Large intestine (tissue), 3 donors: ENCODE measurements at regions not wholly inside any gene's neighbourhood (a gene's known extent, or its start where the extent isn't known, plus 50 kb on each side); places are given as distances from the start of the nearest gene placed in this dataset.
A peak's percentile ranks its signal among the peaks of the same experiment; 100 is the strongest.

Experiments used
- DNase-seq, 2 donors: peaks; one replicate each; pipeline versions ENCODE4 v3.0.0 to v3.0.0-alpha.2; 2013
- H3K27ac ChIP-seq: one replicate; pipeline ENCODE4 v1.5.1; 2013; ENCODE audit warnings: low read length
- H3K27me3 ChIP-seq: 2 replicates; pipeline ENCODE4 v1.6.1; 2013; ENCODE audit warnings: low read length; ENCODE audit not compliant: control insufficient read depth, insufficient read depth
- H3K36me3 ChIP-seq: 2 replicates; pipeline ENCODE4 v1.6.1; 2013; ENCODE audit warnings: low read length; ENCODE audit not compliant: control insufficient read depth, insufficient read depth
- H3K4me1 ChIP-seq: one replicate; pipeline ENCODE4 v1.6.1; 2013; ENCODE audit warnings: low read length; ENCODE audit not compliant: control insufficient read depth, insufficient read depth
- H3K4me3 ChIP-seq: one replicate; pipeline ENCODE4 v1.5.1; 2013; ENCODE audit warnings: low read length
- H3K9me3 ChIP-seq: one replicate; pipeline ENCODE4 v1.6.1; 2013; ENCODE audit warnings: mild to moderate bottlenecking, low read depth, low read length, moderate library complexity; ENCODE audit not compliant: control insufficient read depth
- WGBS: methylation state at CpG from one replicate; pipeline ENCODE4 v1.1.5; 2013; ENCODE audit warnings: low lambda C conversion rate; ENCODE audit not compliant: insufficient coverage; 5-methylcytosine and 5-hydroxymethylcytosine counted together

DNA sequence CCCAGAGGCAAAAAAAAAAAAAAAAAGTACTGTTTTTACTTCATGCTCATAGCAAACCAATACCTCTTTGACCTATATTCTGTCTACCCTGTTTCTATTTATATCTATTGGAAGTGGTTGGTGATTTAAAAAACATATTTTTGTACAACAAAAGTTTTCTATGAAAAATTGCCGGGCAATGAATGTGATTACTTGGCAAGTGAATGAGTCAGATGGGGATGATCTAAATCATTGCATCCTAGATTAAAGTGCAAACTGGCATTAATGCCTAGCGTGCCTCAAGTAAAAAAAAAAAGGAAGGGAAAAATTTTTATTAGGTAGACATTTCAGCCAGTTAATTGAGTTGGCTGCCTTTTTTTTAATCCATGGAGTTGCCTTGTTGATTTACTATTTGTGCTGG is 500.6 kb downstream of the KCTD12 start:
- H3K9me3 ChIP-seq: no peaks in the 10 kb centered on the region
- no CpG with 5 or more reads among the region's 2 CpGs for WGBS
- no peaks in the 10 kb centered on the region for H3K36me3 ChIP-seq
- no peaks in the 10 kb centered on the region for H3K27me3 ChIP-seq
- no peak overlapping the region for H3K27ac ChIP-seq
- DNase-seq: no peak
- no peaks in the 10 kb centered on the region for H3K4me1 ChIP-seq
- H3K4me3 ChIP-seq: no peak overlapping the region

DNA sequence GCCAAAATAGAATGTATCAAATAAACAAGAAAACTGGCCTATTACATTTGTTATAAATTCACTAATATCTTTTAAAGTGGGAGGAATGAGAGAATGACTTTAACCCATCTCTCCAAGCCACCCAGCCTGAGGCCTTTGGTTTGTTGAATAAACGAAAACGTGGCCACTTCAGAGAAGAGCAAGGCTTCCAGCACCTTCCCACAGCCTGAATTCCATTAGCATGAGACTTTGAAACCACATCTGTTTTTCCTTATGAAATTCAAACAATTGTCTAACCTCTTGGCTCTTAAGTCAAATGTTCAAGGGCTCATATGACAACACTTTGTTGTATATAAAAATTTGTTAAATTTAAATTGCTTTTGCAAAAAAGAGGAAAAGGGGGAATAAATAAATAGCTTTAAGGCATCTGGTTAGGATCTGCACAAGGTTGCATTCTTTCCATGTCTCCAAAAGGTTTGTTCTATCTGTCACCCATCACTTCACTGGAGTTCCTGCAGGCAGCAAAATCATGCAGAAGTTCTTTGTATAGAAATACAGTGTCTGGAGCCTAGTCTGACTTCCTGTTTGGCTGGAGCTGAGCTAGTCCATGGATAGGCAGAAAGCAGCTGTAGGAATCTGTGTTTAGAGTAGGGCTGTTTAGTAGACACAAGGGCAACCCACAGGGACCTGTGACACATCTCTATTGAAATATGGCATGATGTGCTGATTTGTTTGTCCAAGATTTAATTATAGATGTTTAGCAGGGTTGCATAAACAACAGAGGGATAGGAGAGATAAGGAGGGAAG is 502.3 kb downstream of the KCTD12 start:
- no CpG with 5 or more reads among the region's 2 CpGs for WGBS
- Histone ChIP-seq H3K27ac (no peak overlapping the region), H3K36me3 (no peaks in the 10 kb centered on the region), H3K9me3 (no peaks in the 10 kb centered on the region), H3K4me1 (no peaks in the 10 kb centered on the region), H3K4me3 (no peak overlapping the region), H3K27me3 (no peaks in the 10 kb centered on the region)
- DNase-seq: peak; percentile 35 to 50

DNA sequence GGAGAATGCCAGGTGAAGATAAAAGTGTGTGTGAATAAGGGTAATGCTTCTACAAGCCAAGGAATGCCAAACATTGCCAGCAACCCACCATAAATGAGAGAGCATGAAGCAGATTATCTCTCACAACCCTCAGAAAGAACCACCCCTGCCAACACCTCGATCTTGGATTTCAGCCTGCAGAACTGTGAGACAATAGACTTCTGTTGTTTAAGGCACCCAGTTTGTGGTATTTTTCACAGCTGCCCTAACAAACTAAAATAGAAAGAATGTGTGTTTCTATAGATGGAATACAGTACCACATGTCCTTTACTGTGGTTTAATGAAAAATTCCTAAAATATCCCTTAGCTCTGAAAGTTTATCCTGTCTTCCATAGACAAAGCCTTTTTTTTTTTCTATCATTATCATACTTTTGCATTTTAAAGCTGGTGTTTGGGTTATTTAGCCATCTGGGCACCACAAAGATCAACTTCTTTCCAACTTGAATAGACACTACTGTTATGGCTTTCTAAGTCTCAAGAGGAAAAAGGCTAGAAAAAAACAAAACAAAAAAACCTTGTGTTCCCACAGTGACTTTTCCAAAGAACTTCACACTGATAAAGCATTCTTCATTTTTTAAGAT is 505.6 kb downstream of the KCTD12 start:
- no peaks in the 10 kb centered on the region for H3K9me3 ChIP-seq
- no CpG with 5 or more reads among the region's 1 CpG for WGBS
- no peak for DNase-seq

DNA sequence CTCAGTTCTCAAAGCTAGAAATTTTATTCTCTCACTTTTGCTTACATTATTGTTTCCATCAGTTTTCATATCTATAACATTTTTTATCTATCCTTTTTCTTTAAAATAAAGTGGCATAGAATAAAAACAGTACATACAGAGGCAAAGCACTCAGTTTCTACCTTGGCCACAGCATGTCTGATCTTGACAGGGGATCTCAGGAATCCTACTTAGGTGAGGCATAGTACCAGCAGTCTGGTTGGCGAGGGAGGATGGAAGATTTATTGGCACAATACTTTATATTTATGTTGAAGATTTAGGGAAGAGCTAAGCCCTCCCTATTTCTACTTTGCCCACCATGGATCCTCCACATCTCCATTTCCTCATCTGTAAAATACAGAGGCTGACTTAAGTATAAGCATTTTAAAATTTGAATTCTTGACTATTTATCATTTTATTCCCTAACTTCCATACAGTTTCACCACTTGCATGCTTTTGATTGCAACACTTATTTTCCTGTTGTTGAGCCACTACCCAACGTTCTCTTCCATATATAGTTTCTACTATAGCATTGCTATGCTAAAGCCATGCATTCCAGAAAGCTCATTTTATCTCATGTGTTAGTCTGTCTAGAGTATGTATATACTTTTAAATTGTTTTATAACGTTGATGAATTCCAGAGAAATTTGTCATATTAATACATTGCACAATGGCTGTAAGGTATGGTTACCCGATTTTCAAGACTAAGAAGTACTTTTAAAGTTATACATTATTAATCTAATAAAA is 506.7 kb downstream of the KCTD12 start:
- H3K27ac ChIP-seq: no peak overlapping the region
- no peaks in the 10 kb centered on the region for H3K9me3 ChIP-seq
- no peaks in the 10 kb centered on the region for H3K36me3 ChIP-seq
- no peak for DNase-seq
- no peaks in the 10 kb centered on the region for H3K27me3 ChIP-seq
- WGBS: 87% methylated on average over 4 of the region's 4 CpGs
- H3K4me1 ChIP-seq: no peaks in the 10 kb centered on the region
- no peak overlapping the region for H3K4me3 ChIP-seq

More for the DNA sequence above, 505.6 kb downstream of the KCTD12 start:
- H3K27me3 ChIP-seq: no peaks in the 10 kb centered on the region
- H3K4me1 ChIP-seq: no peaks in the 10 kb centered on the region
- H3K27ac ChIP-seq: no peak overlapping the region
- H3K4me3 ChIP-seq: no peak overlapping the region
- no peaks in the 10 kb centered on the region for H3K36me3 ChIP-seq

DNA sequence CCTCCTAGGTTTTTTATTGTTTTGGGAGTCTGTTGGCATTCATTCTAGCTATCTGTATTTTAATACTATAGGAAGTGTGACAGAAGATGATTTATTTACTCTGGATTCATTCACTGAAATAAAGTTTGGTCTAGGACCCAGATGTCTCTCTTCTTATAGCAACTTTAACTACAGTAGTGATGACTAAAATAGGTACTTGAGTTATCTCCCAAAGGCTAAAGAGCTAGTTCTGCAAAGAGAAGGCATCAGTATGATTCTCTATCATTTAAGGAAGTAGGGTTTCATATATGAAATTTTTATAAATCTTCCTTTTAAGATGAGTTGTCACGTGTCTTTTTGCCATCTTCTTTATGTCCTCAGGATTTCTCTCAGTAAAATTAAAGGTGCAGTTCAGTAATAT is 507.4 kb downstream of the KCTD12 start:
- no peak overlapping the region for H3K4me3 ChIP-seq
- no peaks in the 10 kb centered on the region for H3K4me1 ChIP-seq
- no peaks in the 10 kb centered on the region for H3K36me3 ChIP-seq
- no CpG with 5 or more reads among the region's 1 CpG for WGBS
- H3K9me3 ChIP-seq: no peaks in the 10 kb centered on the region
- H3K27me3 ChIP-seq: no peaks in the 10 kb centered on the region
- no peak overlapping the region for H3K27ac ChIP-seq
- no peak for DNase-seq

DNA sequence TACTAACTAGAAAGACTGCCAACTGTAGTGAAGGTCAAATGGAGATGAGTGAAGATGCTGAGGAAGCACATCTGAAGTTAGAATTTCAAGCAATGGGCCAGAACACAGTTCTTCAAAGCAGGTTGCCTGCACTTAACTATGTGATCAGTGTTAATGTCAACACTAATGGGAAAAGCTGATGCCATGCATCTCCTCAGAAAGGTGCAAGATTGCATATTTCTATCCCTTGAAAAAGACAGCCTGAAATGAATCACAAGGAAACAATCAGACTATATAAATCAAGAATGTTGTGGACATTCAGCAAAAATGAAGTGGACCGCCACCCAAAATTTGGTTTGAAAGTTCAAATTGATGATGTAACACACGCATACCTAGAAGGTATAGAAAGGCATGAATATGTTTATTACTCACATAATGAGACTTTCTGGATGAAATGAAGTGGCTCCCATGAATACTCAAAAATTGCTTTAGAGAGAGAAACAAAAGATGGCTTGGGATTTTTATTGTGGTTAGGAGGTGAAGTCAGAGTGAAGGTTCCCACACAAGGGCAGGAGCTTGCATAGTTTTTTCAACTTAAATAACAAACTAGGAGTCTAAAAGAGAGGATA is 522.4 kb downstream of the KCTD12 start:
- Histone ChIP-seq H3K27ac (no peak overlapping the region), H3K4me3 (no peak overlapping the region), H3K9me3 (no peaks in the 10 kb centered on the region), H3K4me1 (no peaks in the 10 kb centered on the region), H3K27me3 (no peaks in the 10 kb centered on the region), H3K36me3 (no peaks in the 10 kb centered on the region)
- 86% methylated on average over 1 of the region's 2 CpGs for whole genome bisulfite sequencing
- DNase-seq: no peak

DNA sequence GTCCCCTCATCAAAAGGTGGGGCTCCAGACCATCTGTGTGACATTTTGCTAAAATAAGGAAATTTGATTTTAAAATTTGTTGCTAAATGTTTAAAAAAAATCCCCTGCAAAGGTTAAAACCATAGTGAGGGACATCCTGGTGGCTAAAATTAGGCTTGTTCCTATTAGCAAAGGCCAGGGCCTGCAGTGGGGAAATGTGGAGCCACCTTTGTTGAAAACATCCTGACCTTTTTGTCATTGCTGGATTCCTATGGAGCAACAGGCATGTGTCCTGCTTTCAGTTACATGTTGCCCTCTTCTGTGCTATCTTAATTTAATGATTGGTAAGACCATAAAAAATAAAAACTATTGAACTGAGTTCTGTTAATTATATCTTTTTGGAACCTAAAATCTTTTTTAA is 524.3 kb downstream of the KCTD12 start:
- no peak overlapping the region for H3K4me3 ChIP-seq
- H3K4me1 ChIP-seq: no peaks in the 10 kb centered on the region
- no peaks in the 10 kb centered on the region for H3K36me3 ChIP-seq
- H3K9me3 ChIP-seq: no peaks in the 10 kb centered on the region
- H3K27ac ChIP-seq: no peak overlapping the region
- no peak for DNase-seq
- no peaks in the 10 kb centered on the region for H3K27me3 ChIP-seq

DNA sequence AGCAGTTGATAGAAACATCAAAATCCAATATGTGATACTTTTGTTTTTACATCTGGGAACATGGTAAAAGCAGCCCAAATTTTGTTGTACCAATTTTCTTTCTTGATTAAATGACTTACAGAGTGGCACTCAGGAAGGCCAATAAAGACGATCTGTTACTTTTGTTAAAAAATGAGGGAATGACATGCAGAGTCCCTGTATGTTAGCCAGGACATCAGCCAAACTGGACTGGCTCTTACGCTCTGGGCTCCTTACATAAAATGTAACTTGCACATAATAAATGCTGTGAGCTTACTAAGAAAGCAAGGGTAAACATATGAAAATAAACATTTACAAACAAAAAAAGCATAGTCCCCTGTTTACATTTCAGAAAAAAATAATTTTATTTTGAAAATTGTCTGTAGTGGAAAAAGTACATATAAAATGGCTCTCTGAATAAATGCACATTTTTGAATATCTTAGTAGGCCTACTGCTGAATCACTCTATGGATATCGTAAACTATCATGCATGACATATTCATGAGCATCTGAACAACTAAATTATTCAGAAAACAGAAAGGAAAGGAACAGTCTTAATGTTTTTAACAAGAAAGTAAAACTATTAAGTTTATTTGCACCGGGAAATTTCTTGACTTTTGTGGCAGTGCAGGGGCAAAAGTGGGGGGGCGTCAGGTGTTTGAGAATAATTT is 534.5 kb downstream of the KCTD12 start:
- Histone ChIP-seq H3K9me3 (no peaks in the 10 kb centered on the region), H3K27ac (no peak overlapping the region), H3K36me3 (no peaks in the 10 kb centered on the region), H3K27me3 (no peaks in the 10 kb centered on the region), H3K4me3 (no peak overlapping the region), H3K4me1 (no peaks in the 10 kb centered on the region)
- 60% methylated on average over 3 of the region's 5 CpGs for WGBS
- no peak for DNase-seq

DNA sequence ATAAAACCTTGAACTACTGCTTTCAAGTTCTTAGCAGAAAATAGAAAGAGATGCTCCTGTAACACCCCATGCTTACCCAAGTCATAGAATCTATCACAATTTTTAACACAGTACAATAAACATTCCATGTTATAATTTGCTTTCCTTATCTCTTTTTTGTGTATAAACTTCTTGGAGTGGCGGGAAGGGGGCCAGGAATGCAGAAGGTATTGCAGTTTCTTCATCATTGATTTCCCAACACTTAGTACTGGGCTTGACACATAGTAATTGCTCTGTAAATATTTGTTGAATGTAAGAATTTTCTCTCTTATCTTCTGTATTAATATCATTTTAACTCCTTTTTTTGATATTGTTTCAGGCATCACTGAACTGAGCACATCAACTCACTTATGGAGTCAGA is 535.8 kb downstream of the KCTD12 start:
- no peak overlapping the region for H3K27ac ChIP-seq
- no peaks in the 10 kb centered on the region for H3K9me3 ChIP-seq
- WGBS: no CpG with 5 or more reads among the region's 1 CpG
- no peaks in the 10 kb centered on the region for H3K27me3 ChIP-seq
- no peaks in the 10 kb centered on the region for H3K36me3 ChIP-seq
- H3K4me3 ChIP-seq: no peak overlapping the region
- no peaks in the 10 kb centered on the region for H3K4me1 ChIP-seq
- DNase-seq: no peak

DNA sequence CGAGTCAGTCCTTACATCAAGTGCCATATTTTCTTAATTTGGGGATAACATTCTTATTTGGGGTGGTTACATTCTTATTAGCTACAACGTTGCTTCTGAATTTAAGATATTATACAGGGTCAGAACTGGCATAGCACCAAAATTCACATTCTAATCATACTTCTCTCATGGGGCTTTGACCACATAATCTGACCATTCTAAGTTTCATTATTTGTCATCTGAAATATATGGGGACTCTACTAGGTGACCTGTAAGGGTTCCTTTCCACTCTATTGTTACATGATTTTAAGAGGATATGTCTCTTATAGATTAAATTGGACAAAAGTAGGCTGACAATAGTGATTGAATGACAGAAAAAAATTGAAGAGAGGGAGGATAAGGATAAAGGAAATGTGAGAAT is 536.5 kb downstream of the KCTD12 start:
- H3K27ac ChIP-seq: no peak overlapping the region
- H3K4me1 ChIP-seq: no peaks in the 10 kb centered on the region
- no peaks in the 10 kb centered on the region for H3K27me3 ChIP-seq
- no peak overlapping the region for H3K4me3 ChIP-seq
- WGBS: 100% methylated on average over 1 of the region's 2 CpGs
- H3K36me3 ChIP-seq: no peaks in the 10 kb centered on the region
- no peaks in the 10 kb centered on the region for H3K9me3 ChIP-seq
- DNase-seq: no peak
